Liver (tissue), 8 donors: ENCODE measurements at regions not wholly inside any gene's neighbourhood (a gene's known extent, or its start where the extent isn't known, plus 50 kb on each side); places are given as distances from the start of the nearest gene placed in this dataset.

Experiments used
- DNase-seq: peaks from one replicate; pipeline ENCODE4 v3.0.0-alpha.2; 2017; ENCODE audit warnings: low spot score
- H3K27ac ChIP-seq, 2 donors: one replicate each; pipeline ENCODE4 v1.7.0; 2013; ENCODE audit warnings: inconsistent platforms in 2 of 2, low read length in 2 of 2, control low read depth in 1 of 2, low read depth in 1 of 2, mild to moderate bottlenecking in 1 of 2
- H3K27me3 ChIP-seq, 4 donors: one replicate each; pipeline versions ENCODE4 v1.6.1 to v1.7.0; 2013; ENCODE audit warnings: low read length in 3 of 4, inconsistent platforms in 1 of 4, mild to moderate bottlenecking in 1 of 4, moderate library complexity in 1 of 4; ENCODE audit not compliant: control insufficient read depth in 4 of 4, insufficient read depth in 4 of 4
- H3K36me3 ChIP-seq, 4 donors: one replicate each; pipeline versions ENCODE4 v1.6.1 to v1.7.0; 2013; ENCODE audit warnings: low read length in 3 of 4, mild to moderate bottlenecking in 3 of 4, low read depth in 1 of 4, moderate library complexity in 1 of 4; ENCODE audit not compliant: control insufficient read depth in 4 of 4, insufficient read depth in 3 of 4
- H3K4me1 ChIP-seq, 4 donors: one replicate each; pipeline versions ENCODE4 v1.6.1 to v1.7.0; 2013; ENCODE audit warnings: low read length in 3 of 4, mild to moderate bottlenecking in 3 of 4, moderate library complexity in 1 of 4; ENCODE audit not compliant: control insufficient read depth in 4 of 4, insufficient read depth in 4 of 4
- H3K4me3 ChIP-seq, 3 donors: one replicate each; pipeline versions ENCODE4 v1.6.1 to v1.7.0; 2013; ENCODE audit warnings: low read length in 3 of 3, control low read depth in 1 of 3, low read depth in 1 of 3, mild to moderate bottlenecking in 1 of 3
- H3K9ac ChIP-seq, 2 donors: one replicate each; pipeline ENCODE4 v1.7.0; 2013; ENCODE audit warnings: low read length in 2 of 2, mild to moderate bottlenecking in 2 of 2, moderate library complexity in 2 of 2, control low read depth in 1 of 2, low read depth in 1 of 2
- H3K9me3 ChIP-seq, 4 donors: one replicate each; pipeline versions ENCODE4 v1.6.1 to v1.7.0; 2013; ENCODE audit warnings: low read length in 3 of 4; ENCODE audit not compliant: control insufficient read depth in 4 of 4
- EGR1 ChIP-seq, 2 donors: IDR thresholded peaks; 2 replicates each; pipeline ENCODE4 v1.6.1; 2016 to 2018; ENCODE audit warnings: antibody characterized with exemption in 2 of 2, low read depth in 2 of 2
- FOXA1 ChIP-seq: IDR thresholded peaks from 2 replicates; pipeline ENCODE4 v1.6.1; 2016; ENCODE audit warnings: antibody characterized with exemption
- FOXA2 ChIP-seq: IDR thresholded peaks from 2 replicates; pipeline ENCODE4 v1.6.1; 2016; ENCODE audit warnings: antibody characterized with exemption
- GABPA ChIP-seq, 2 donors: IDR thresholded peaks in 1 of 2; conservative IDR thresholded peaks in 1 of 2; 2 replicates each; pipeline ENCODE4 v1.6.1; 2016; ENCODE audit warnings: antibody characterized with exemption in 2 of 2, mild to moderate bottlenecking in 1 of 2, moderate library complexity in 1 of 2
- HNF4A ChIP-seq, 2 donors: conservative IDR thresholded peaks; 2 replicates each; pipeline ENCODE4 v1.6.1; 2016; ENCODE audit warnings: antibody characterized with exemption in 2 of 2, mild to moderate bottlenecking in 2 of 2
- HNF4G ChIP-seq: IDR thresholded peaks from 2 replicates; pipeline ENCODE4 v1.6.1; 2016; ENCODE audit warnings: antibody characterized with exemption
- JUND ChIP-seq, 2 donors: IDR thresholded peaks; 2 replicates each; pipeline ENCODE4 v1.6.1; 2016; ENCODE audit warnings: antibody characterized with exemption in 2 of 2
- NR2F2 ChIP-seq: IDR thresholded peaks from 2 replicates; pipeline ENCODE4 v1.6.1; 2016; ENCODE audit warnings: antibody characterized with exemption
- RAD21 ChIP-seq, 2 donors: IDR thresholded peaks; 2 replicates each; pipeline ENCODE4 v1.6.1; 2016; ENCODE audit warnings: antibody characterized with exemption in 2 of 2, mild to moderate bottlenecking in 2 of 2
- RXRA ChIP-seq, 2 donors: IDR thresholded peaks; 2 replicates each; pipeline ENCODE4 v1.6.1; 2017 to 2018; ENCODE audit warnings: antibody characterized with exemption in 2 of 2, mild to moderate bottlenecking in 1 of 2
- SP1 ChIP-seq: IDR thresholded peaks from 2 replicates; pipeline ENCODE4 v1.6.1; 2018; ENCODE audit warnings: antibody characterized with exemption, mild to moderate bottlenecking
- TAF1 ChIP-seq: conservative IDR thresholded peaks from 2 replicates; pipeline ENCODE4 v1.6.1; 2016; ENCODE audit warnings: antibody characterized with exemption, mild to moderate bottlenecking
- YY1 ChIP-seq: IDR thresholded peaks from 2 replicates; pipeline ENCODE4 v1.6.1; 2016; ENCODE audit warnings: antibody characterized with exemption, mild to moderate bottlenecking
- WGBS: extraction: QIAGEN DNeasy Blood & Tissue Kit; methylation state at CpG from one replicate; pipeline ENCODE4 v1.1.7; 2013; 5-methylcytosine and 5-hydroxymethylcytosine counted together
- TF ChIP-seq, protein P1 (sequence below): IDR thresholded peaks from 2 replicates; pipeline ENCODE4 v1.6.1; 2016; ENCODE audit warnings: antibody characterized with exemption
- TF ChIP-seq, protein P2 (sequence below): IDR thresholded peaks from 2 replicates; pipeline ENCODE4 v1.6.1; 2016; ENCODE audit warnings: antibody characterized with exemption
- TF ChIP-seq, protein P3 (sequence below): fragments of 150-350 bp; IDR thresholded peaks from 2 replicates; pipeline ENCODE4 v1.5.1; 2017; ENCODE audit warnings: improper control_type of control experiment, low read depth, low read length; ENCODE audit not compliant: missing input control
- TF ChIP-seq, protein P4 (sequence below): IDR thresholded peaks from 2 replicates; pipeline ENCODE4 v1.6.1; 2016; ENCODE audit warnings: antibody characterized with exemption, mild to moderate bottlenecking
- TF ChIP-seq, protein P5 (sequence below): IDR thresholded peaks from 2 replicates; pipeline ENCODE4 v1.6.1; 2016; ENCODE audit warnings: antibody characterized with exemption
- donor health status: healthy.
- donor health status: healthy.
- donor health status: healthy.
- donor health status: healthy.
- donor health status: healthy.

DNA sequence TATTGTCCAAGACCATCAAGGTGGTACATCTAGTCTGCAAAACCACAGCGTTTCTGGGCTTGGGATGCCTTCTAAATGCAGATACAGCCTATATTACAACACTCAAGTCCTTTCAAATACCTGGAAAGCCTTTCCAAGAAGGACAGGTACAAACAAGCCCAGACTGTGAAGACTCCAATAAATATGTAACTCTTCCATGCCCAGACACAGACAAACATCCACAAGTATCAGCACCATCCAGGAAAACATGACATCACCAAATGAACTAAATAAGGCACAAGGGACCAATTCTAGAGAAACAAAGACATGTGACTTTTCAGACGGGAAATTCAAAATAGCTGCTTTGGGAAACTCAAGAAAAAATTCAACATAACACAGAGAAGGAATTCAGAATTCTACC lies 152.7 kb upstream of the POC5 start:
- Histone ChIP-seq H3K4me3 (no peak overlapping the region), H3K9me3 (no peaks in the 10 kb centered on the region), H3K36me3 (no peaks in the 10 kb centered on the region), H3K9ac (no peak overlapping the region), H3K27ac (no peak overlapping the region), H3K27me3 (peaks cover 0 to 3% (median 0%) of the 10 kb centered on the region in 4 donors), H3K4me1 (no peaks in the 10 kb centered on the region)
- 73% methylated on average over 2 of the region's 2 CpGs for WGBS
- DNase-seq = no peak
- TF ChIP-seq FOXA2 = no peak
- TF ChIP-seq SP1 = no peak
- no peak for TF ChIP-seq EGR1 (IDR thresholded peaks at IDR 0.05; ENCODE audit: low read depth in 2 of 2)
- TF ChIP-seq RXRA (IDR thresholded peaks at IDR 0.05) = no peak
- TF ChIP-seq, protein P1, sequence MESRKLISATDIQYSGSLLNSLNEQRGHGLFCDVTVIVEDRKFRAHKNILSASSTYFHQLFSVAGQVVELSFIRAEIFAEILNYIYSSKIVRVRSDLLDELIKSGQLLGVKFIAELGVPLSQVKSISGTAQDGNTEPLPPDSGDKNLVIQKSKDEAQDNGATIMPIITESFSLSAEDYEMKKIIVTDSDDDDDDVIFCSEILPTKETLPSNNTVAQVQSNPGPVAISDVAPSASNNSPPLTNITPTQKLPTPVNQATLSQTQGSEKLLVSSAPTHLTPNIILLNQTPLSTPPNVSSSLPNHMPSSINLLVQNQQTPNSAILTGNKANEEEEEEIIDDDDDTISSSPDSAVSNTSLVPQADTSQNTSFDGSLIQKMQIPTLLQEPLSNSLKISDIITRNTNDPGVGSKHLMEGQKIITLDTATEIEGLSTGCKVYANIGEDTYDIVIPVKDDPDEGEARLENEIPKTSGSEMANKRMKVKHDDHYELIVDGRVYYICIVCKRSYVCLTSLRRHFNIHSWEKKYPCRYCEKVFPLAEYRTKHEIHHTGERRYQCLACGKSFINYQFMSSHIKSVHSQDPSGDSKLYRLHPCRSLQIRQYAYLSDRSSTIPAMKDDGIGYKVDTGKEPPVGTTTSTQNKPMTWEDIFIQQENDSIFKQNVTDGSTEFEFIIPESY = no peak
- no peak for TF ChIP-seq GABPA (IDR thresholded peaks at IDR 0.05 in 1 of 2, conservative IDR thresholded peaks at IDR 0.05 in 1 of 2)
- TF ChIP-seq HNF4G = no peak
- TF ChIP-seq, protein P2, sequence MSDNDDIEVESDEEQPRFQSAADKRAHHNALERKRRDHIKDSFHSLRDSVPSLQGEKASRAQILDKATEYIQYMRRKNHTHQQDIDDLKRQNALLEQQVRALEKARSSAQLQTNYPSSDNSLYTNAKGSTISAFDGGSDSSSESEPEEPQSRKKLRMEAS = no peak
- no peak for TF ChIP-seq TAF1
- TF ChIP-seq FOXA1 = no peak
- no peak for TF ChIP-seq HNF4A (conservative IDR thresholded peaks at IDR 0.05)
- TF ChIP-seq, protein P3, sequence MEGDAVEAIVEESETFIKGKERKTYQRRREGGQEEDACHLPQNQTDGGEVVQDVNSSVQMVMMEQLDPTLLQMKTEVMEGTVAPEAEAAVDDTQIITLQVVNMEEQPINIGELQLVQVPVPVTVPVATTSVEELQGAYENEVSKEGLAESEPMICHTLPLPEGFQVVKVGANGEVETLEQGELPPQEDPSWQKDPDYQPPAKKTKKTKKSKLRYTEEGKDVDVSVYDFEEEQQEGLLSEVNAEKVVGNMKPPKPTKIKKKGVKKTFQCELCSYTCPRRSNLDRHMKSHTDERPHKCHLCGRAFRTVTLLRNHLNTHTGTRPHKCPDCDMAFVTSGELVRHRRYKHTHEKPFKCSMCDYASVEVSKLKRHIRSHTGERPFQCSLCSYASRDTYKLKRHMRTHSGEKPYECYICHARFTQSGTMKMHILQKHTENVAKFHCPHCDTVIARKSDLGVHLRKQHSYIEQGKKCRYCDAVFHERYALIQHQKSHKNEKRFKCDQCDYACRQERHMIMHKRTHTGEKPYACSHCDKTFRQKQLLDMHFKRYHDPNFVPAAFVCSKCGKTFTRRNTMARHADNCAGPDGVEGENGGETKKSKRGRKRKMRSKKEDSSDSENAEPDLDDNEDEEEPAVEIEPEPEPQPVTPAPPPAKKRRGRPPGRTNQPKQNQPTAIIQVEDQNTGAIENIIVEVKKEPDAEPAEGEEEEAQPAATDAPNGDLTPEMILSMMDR = no peak
- TF ChIP-seq, protein P4, sequence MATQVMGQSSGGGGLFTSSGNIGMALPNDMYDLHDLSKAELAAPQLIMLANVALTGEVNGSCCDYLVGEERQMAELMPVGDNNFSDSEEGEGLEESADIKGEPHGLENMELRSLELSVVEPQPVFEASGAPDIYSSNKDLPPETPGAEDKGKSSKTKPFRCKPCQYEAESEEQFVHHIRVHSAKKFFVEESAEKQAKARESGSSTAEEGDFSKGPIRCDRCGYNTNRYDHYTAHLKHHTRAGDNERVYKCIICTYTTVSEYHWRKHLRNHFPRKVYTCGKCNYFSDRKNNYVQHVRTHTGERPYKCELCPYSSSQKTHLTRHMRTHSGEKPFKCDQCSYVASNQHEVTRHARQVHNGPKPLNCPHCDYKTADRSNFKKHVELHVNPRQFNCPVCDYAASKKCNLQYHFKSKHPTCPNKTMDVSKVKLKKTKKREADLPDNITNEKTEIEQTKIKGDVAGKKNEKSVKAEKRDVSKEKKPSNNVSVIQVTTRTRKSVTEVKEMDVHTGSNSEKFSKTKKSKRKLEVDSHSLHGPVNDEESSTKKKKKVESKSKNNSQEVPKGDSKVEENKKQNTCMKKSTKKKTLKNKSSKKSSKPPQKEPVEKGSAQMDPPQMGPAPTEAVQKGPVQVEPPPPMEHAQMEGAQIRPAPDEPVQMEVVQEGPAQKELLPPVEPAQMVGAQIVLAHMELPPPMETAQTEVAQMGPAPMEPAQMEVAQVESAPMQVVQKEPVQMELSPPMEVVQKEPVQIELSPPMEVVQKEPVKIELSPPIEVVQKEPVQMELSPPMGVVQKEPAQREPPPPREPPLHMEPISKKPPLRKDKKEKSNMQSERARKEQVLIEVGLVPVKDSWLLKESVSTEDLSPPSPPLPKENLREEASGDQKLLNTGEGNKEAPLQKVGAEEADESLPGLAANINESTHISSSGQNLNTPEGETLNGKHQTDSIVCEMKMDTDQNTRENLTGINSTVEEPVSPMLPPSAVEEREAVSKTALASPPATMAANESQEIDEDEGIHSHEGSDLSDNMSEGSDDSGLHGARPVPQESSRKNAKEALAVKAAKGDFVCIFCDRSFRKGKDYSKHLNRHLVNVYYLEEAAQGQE = no peak
- TF ChIP-seq RAD21 (IDR thresholded peaks at IDR 0.05) = no peak
- no peak for TF ChIP-seq JUND (IDR thresholded peaks at IDR 0.05)
- TF ChIP-seq NR2F2 = no peak
- no peak for TF ChIP-seq YY1
- TF ChIP-seq, protein P5, sequence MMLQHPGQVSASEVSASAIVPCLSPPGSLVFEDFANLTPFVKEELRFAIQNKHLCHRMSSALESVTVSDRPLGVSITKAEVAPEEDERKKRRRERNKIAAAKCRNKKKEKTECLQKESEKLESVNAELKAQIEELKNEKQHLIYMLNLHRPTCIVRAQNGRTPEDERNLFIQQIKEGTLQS = no peak
